ENCODE measurements at regions not wholly inside any gene's neighbourhood (a gene's known extent, or its start where the extent isn't known, plus 50 kb on each side); places are given as distances from the start of the nearest gene placed in this dataset.

DNA sequence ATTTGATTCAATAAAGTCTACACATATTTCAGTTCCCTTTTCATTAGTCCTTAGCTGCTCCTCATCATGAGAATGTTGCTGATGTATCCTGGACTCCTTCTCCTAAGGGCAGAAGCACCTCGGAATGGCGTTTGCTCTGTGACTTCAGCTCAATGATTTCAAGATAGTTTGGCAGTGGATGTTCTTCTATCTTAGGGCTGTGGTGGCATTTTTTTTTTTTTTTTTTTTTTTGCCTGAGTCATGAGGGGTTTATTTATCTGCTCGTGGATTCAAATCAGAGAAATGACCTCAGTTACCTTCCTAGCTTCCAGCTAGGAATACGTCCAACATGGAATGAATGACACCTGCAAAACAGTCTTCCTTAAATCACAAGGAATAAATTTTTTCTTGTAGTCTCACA lies 220.0 kb upstream of the ZBED5 start:
- TF ChIP-seq, protein P1, sequence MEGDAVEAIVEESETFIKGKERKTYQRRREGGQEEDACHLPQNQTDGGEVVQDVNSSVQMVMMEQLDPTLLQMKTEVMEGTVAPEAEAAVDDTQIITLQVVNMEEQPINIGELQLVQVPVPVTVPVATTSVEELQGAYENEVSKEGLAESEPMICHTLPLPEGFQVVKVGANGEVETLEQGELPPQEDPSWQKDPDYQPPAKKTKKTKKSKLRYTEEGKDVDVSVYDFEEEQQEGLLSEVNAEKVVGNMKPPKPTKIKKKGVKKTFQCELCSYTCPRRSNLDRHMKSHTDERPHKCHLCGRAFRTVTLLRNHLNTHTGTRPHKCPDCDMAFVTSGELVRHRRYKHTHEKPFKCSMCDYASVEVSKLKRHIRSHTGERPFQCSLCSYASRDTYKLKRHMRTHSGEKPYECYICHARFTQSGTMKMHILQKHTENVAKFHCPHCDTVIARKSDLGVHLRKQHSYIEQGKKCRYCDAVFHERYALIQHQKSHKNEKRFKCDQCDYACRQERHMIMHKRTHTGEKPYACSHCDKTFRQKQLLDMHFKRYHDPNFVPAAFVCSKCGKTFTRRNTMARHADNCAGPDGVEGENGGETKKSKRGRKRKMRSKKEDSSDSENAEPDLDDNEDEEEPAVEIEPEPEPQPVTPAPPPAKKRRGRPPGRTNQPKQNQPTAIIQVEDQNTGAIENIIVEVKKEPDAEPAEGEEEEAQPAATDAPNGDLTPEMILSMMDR (IDR thresholded peaks at IDR 0.05; ENCODE audit: insufficient read depth, low read length) = no peak
- TF ChIP-seq, protein P2, sequence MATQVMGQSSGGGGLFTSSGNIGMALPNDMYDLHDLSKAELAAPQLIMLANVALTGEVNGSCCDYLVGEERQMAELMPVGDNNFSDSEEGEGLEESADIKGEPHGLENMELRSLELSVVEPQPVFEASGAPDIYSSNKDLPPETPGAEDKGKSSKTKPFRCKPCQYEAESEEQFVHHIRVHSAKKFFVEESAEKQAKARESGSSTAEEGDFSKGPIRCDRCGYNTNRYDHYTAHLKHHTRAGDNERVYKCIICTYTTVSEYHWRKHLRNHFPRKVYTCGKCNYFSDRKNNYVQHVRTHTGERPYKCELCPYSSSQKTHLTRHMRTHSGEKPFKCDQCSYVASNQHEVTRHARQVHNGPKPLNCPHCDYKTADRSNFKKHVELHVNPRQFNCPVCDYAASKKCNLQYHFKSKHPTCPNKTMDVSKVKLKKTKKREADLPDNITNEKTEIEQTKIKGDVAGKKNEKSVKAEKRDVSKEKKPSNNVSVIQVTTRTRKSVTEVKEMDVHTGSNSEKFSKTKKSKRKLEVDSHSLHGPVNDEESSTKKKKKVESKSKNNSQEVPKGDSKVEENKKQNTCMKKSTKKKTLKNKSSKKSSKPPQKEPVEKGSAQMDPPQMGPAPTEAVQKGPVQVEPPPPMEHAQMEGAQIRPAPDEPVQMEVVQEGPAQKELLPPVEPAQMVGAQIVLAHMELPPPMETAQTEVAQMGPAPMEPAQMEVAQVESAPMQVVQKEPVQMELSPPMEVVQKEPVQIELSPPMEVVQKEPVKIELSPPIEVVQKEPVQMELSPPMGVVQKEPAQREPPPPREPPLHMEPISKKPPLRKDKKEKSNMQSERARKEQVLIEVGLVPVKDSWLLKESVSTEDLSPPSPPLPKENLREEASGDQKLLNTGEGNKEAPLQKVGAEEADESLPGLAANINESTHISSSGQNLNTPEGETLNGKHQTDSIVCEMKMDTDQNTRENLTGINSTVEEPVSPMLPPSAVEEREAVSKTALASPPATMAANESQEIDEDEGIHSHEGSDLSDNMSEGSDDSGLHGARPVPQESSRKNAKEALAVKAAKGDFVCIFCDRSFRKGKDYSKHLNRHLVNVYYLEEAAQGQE (IDR thresholded peaks at IDR 0.05; ENCODE audit: insufficient replicate concordance, low read depth) = no peak
- TF ChIP-seq GABPA (IDR thresholded peaks at IDR 0.05; ENCODE audit: low read depth) (no peak), POLR2AphosphoS5 (IDR thresholded peaks at IDR 0.05; ENCODE audit: low read depth) (no peak), SPI1 (IDR thresholded peaks at IDR 0.05; ENCODE audit: borderline replicate concordance, low read depth) (no peak)
- no peak for DNase-seq (ENCODE audit: low read depth in 1 of 2, low spot score in 1 of 2)
- H3K4me3 ChIP-seq (replicated peaks; ENCODE audit: insufficient read depth, low read length) = no peak overlapping the region
- H3K27me3 ChIP-seq (ENCODE audit: insufficient read depth, poor library complexity, severe bottlenecking) = peaks cover 2% of the 10 kb centered on the region
- no peak overlapping the region for H3K27ac ChIP-seq (replicated peaks)

DNA sequence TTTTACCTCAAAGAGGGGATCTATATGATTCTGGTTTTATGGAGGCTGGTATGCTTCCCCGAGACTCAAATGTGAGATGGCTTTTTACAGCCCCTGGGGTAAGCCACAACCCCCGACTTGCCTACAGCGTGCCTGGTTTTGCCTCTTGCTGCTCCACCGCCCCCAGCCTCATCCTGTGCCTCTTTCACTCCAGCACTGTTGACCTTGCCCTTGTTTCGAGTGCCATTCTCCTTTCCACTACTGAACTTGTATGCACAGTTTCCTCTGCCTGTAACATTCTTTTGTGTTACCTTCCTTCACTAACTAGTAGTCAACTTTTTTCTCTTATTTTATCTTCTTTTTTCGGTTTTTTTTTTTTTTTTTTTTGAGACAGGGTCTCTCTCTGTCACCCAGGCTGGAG lies 219.0 kb upstream of the ZBED5 start:
- H3K4me3 ChIP-seq (replicated peaks; ENCODE audit: insufficient read depth, low read length) = no peak overlapping the region
- no peak for DNase-seq (ENCODE audit: low read depth in 1 of 2, low spot score in 1 of 2)
- H3K27me3 ChIP-seq (ENCODE audit: insufficient read depth, poor library complexity, severe bottlenecking) = peaks cover 2% of the 10 kb centered on the region
- TF ChIP-seq SPI1 (IDR thresholded peaks at IDR 0.05; ENCODE audit: borderline replicate concordance, low read depth) = no peak
- TF ChIP-seq, protein P1 (IDR thresholded peaks at IDR 0.05; ENCODE audit: insufficient read depth, low read length) = no peak
- TF ChIP-seq GABPA (IDR thresholded peaks at IDR 0.05; ENCODE audit: low read depth) = no peak
- TF ChIP-seq, protein P2 (IDR thresholded peaks at IDR 0.05; ENCODE audit: insufficient replicate concordance, low read depth) = no peak
- TF ChIP-seq POLR2AphosphoS5 (IDR thresholded peaks at IDR 0.05; ENCODE audit: low read depth) = no peak
- no peak overlapping the region for H3K27ac ChIP-seq (replicated peaks)

DNA sequence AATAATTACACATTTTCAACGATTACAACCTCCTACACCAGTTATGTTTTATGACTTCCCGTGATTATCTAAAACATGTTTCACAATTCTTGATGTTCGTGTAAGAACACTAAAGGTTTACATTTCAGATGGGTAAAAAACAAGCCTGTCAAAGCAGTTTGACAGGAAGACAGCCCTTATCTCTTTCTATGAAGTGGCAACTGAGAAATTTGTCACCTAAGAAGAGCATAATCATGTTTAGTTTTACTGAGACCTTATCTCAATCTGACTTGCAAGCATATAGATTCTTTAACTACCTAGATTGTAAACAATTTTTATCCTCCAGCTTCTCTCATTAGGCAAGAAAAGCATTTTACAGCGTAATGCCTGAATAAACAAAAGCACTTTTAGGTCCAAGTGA lies 218.4 kb upstream of the ZBED5 start:
- Histone ChIP-seq H3K27ac (replicated peaks) (no peak overlapping the region), H3K4me3 (replicated peaks; ENCODE audit: insufficient read depth, low read length) (no peak overlapping the region), H3K27me3 (ENCODE audit: insufficient read depth, poor library complexity, severe bottlenecking) (peaks cover 2% of the 10 kb centered on the region)
- DNase-seq (ENCODE audit: low read depth in 1 of 2, low spot score in 1 of 2) = no peak
- TF ChIP-seq, protein P2 (IDR thresholded peaks at IDR 0.05; ENCODE audit: insufficient replicate concordance, low read depth) = no peak
- TF ChIP-seq GABPA (IDR thresholded peaks at IDR 0.05; ENCODE audit: low read depth) (no peak), POLR2AphosphoS5 (IDR thresholded peaks at IDR 0.05; ENCODE audit: low read depth) (no peak), SPI1 (IDR thresholded peaks at IDR 0.05; ENCODE audit: borderline replicate concordance, low read depth) (no peak)
- TF ChIP-seq, protein P1 (IDR thresholded peaks at IDR 0.05; ENCODE audit: insufficient read depth, low read length) = no peak

Measured in HL-60 (cell line).